HL-60 (cell line): ENCODE measurements at regions not wholly inside any gene's neighbourhood (a gene's known extent, or its start where the extent isn't known, plus 50 kb on each side); places are given as distances from the start of the nearest gene placed in this dataset.
A peak's percentile ranks its signal among the peaks of the same experiment; 100 is the strongest.

Experiments
- DNase-seq, 2 experiments: peaks; one replicate each; pipeline ENCODE4 v3.0.0-alpha.2; 2010 to 2020; ENCODE audit warnings: low read depth in 1 of 2, low spot score in 1 of 2
- H3K27ac ChIP-seq: fragments of 250-450 bp; sonication (Bioruptor Pico); replicated peaks from 2 replicates; pipeline ENCODE4 v1.5.1; 2020; ENCODE audit warnings: mild to moderate bottlenecking, moderate library complexity
- H3K27me3 ChIP-seq: fragments of 250-450 bp; sonication (Bioruptor Pico); 2 replicates; pipeline ENCODE4 v1.5.1; 2021; ENCODE audit warnings: mild to moderate bottlenecking, moderate library complexity; ENCODE audit not compliant: insufficient read depth, poor library complexity, severe bottlenecking
- H3K4me3 ChIP-seq: replicated peaks from 2 replicates; pipeline ENCODE4 v1.5.1; 2011; ENCODE audit warnings: mild to moderate bottlenecking, control low read depth, low read length; ENCODE audit not compliant: insufficient read depth
- GABPA ChIP-seq: IDR thresholded peaks from 2 replicates; pipeline ENCODE4 v1.6.1; 2012; ENCODE audit warnings: low read depth
- POLR2AphosphoS5 ChIP-seq: IDR thresholded peaks from 2 replicates; pipeline ENCODE4 v1.6.1; 2012; ENCODE audit warnings: low read depth
- SPI1 ChIP-seq: IDR thresholded peaks from 2 replicates; pipeline ENCODE4 v1.6.1; 2012; ENCODE audit warnings: low read depth, mild to moderate bottlenecking, borderline replicate concordance
- TF ChIP-seq, protein P1 (sequence below): IDR thresholded peaks from one replicate; pipeline ENCODE4 v1.5.1; 2011; ENCODE audit warnings: low read length, control low read depth, inconsistent platforms; ENCODE audit not compliant: insufficient read depth
- TF ChIP-seq, protein P2 (sequence below): IDR thresholded peaks from 2 replicates; pipeline ENCODE4 v1.6.1; 2012; ENCODE audit warnings: low read depth; ENCODE audit not compliant: insufficient replicate concordance

GRCh38 chr2:118169359-118170005 lies 81.2 kb downstream of the INSIG2 start:
- no peak for TF ChIP-seq POLR2AphosphoS5
- no peak for TF ChIP-seq GABPA
- peak; percentile 30; the same call in 1 of the 2 replicates for TF ChIP-seq SPI1
- no peaks in the 10 kb centered on the region for H3K27me3 ChIP-seq
- DNase-seq = peak in 1 of 2 experiments; percentile 48
- no peak overlapping the region for H3K27ac ChIP-seq
- no peak overlapping the region for H3K4me3 ChIP-seq

DNA sequence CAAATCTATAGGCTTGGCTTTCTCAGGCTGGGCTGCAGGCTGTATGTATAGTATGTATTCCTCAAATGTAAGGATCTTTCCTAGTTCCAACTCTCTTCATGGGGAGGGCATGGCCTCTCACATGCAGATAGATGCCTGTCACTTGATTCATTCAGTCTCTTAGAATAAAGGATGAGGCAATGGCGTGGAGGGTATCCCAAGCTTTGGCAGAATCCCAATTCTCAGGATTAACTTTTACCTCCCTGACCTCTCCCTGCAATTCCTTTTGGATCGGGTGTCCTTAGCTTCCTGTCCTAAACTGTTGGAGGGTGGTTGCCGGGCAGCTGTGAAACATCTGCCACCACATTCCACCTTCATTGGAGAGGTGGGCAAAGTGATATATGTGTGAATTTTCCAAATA lies 80.3 kb downstream of the INSIG2 start:
- Histone ChIP-seq H3K4me3 (no peak overlapping the region), H3K27me3 (no peaks in the 10 kb centered on the region), H3K27ac (no peak overlapping the region)
- no peak for TF ChIP-seq GABPA
- TF ChIP-seq SPI1 = no peak
- no peak for TF ChIP-seq POLR2AphosphoS5
- TF ChIP-seq, protein P1, sequence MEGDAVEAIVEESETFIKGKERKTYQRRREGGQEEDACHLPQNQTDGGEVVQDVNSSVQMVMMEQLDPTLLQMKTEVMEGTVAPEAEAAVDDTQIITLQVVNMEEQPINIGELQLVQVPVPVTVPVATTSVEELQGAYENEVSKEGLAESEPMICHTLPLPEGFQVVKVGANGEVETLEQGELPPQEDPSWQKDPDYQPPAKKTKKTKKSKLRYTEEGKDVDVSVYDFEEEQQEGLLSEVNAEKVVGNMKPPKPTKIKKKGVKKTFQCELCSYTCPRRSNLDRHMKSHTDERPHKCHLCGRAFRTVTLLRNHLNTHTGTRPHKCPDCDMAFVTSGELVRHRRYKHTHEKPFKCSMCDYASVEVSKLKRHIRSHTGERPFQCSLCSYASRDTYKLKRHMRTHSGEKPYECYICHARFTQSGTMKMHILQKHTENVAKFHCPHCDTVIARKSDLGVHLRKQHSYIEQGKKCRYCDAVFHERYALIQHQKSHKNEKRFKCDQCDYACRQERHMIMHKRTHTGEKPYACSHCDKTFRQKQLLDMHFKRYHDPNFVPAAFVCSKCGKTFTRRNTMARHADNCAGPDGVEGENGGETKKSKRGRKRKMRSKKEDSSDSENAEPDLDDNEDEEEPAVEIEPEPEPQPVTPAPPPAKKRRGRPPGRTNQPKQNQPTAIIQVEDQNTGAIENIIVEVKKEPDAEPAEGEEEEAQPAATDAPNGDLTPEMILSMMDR = no peak
- TF ChIP-seq, protein P2, sequence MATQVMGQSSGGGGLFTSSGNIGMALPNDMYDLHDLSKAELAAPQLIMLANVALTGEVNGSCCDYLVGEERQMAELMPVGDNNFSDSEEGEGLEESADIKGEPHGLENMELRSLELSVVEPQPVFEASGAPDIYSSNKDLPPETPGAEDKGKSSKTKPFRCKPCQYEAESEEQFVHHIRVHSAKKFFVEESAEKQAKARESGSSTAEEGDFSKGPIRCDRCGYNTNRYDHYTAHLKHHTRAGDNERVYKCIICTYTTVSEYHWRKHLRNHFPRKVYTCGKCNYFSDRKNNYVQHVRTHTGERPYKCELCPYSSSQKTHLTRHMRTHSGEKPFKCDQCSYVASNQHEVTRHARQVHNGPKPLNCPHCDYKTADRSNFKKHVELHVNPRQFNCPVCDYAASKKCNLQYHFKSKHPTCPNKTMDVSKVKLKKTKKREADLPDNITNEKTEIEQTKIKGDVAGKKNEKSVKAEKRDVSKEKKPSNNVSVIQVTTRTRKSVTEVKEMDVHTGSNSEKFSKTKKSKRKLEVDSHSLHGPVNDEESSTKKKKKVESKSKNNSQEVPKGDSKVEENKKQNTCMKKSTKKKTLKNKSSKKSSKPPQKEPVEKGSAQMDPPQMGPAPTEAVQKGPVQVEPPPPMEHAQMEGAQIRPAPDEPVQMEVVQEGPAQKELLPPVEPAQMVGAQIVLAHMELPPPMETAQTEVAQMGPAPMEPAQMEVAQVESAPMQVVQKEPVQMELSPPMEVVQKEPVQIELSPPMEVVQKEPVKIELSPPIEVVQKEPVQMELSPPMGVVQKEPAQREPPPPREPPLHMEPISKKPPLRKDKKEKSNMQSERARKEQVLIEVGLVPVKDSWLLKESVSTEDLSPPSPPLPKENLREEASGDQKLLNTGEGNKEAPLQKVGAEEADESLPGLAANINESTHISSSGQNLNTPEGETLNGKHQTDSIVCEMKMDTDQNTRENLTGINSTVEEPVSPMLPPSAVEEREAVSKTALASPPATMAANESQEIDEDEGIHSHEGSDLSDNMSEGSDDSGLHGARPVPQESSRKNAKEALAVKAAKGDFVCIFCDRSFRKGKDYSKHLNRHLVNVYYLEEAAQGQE = no peak
- no peak for DNase-seq

DNA sequence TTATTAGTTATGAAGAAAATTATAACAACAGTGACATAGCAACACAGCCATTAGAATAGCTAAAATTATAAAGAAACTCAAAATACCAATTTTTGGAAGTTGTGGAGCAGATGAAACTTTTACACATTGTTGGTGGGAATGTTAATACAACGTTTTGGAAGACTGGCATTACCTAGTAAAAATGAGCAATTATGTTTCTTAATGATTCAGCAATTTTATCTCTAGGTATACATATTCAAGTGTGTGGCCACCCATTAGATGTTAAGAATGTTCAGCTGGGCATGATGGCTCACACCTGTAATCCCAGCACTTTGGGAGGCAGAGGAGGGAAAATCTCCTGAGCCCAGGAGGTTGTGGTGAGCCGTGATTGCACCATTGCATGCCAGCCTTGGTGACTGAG lies 78.8 kb downstream of the INSIG2 start:
- Histone ChIP-seq H3K4me3 (no peak overlapping the region), H3K27ac (no peak overlapping the region), H3K27me3 (no peaks in the 10 kb centered on the region)
- TF ChIP-seq SPI1 (no peak), GABPA (no peak), POLR2AphosphoS5 (no peak)
- TF ChIP-seq, protein P2 = no peak
- TF ChIP-seq, protein P1 = no peak
- no peak for DNase-seq

DNA sequence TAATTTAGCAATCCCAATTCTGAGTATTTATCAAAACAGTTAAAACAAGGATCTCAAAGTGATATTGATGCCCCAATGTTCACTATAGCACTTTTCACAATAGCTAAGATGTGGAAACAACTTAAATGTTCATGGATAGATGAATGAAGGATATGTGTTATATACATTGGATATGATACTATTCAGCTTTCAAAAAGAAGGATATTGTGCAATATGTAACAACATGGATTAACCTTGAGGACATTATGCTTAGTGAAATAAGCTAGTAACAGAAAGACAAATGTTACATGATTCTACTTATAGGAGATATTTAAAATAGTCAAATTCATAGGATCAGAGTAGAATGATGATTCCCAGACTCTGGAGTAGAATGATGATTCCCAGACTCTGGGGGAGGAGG lies 78.0 kb downstream of the INSIG2 start:
- no peak for DNase-seq
- Histone ChIP-seq H3K4me3 (no peak overlapping the region), H3K27ac (no peak overlapping the region), H3K27me3 (no peaks in the 10 kb centered on the region)
- no peak for TF ChIP-seq SPI1
- TF ChIP-seq, protein P1 = no peak
- no peak for TF ChIP-seq POLR2AphosphoS5
- TF ChIP-seq GABPA = no peak
- TF ChIP-seq, protein P2 = no peak
